Mesenchymal stem cell (in vitro differentiated cells and primary cell): ENCODE measurements at regions not wholly inside any gene's neighbourhood (a gene's known extent, or its start where the extent isn't known, plus 50 kb on each side); places are given as distances from the start of the nearest gene placed in this dataset.

Experiments
- DNase-seq: peaks from one replicate; pipeline ENCODE4 v3.0.0-alpha.2; 2013
- H2AFZ ChIP-seq: one replicate; pipeline ENCODE4 v1.6.1; 2013; ENCODE audit warnings: low read depth, mild to moderate bottlenecking, control low read depth, inconsistent platforms, low read length, moderate library complexity
- H2AK5ac ChIP-seq: 2 replicates; pipeline ENCODE4 v1.6.1; 2013; ENCODE audit warnings: low read length, moderate library complexity, mild to moderate bottlenecking, inconsistent platforms; ENCODE audit not compliant: severe bottlenecking
- H2BK120ac ChIP-seq: one replicate; pipeline ENCODE4 v1.6.1; 2013; ENCODE audit warnings: low read depth, mild to moderate bottlenecking, inconsistent platforms, low read length, moderate library complexity
- H2BK12ac ChIP-seq, 2 experiments: one replicate each; pipeline ENCODE4 v1.6.1; 2013; ENCODE audit warnings: inconsistent platforms in 2 of 2, low read length in 2 of 2, mild to moderate bottlenecking in 2 of 2, moderate library complexity in 2 of 2, control low read depth in 1 of 2
- H2BK15ac ChIP-seq: one replicate; pipeline ENCODE4 v1.6.1; 2013; ENCODE audit warnings: mild to moderate bottlenecking, low read depth, inconsistent platforms; ENCODE audit not compliant: poor library complexity, severe bottlenecking
- H2BK5ac ChIP-seq: 2 replicates; pipeline ENCODE4 v1.6.1; 2013; ENCODE audit warnings: low read depth, mild to moderate bottlenecking, low read length, control low read depth, inconsistent platforms; ENCODE audit not compliant: poor library complexity, severe bottlenecking
- H3K14ac ChIP-seq, 2 experiments: one replicate each; pipeline ENCODE4 v1.6.1; 2013; ENCODE audit warnings: inconsistent platforms in 2 of 2, low read length in 2 of 2, control low read depth in 1 of 2, mild to moderate bottlenecking in 1 of 2, moderate library complexity in 1 of 2
- H3K18ac ChIP-seq, 2 experiments: one replicate each; pipeline ENCODE4 v1.6.1; 2013; ENCODE audit warnings: inconsistent platforms in 2 of 2, low read length in 2 of 2, control low read depth in 1 of 2, low read depth in 1 of 2, mild to moderate bottlenecking in 1 of 2
- H3K23ac ChIP-seq, 2 experiments: one replicate each; pipeline ENCODE4 v1.6.1; 2013; ENCODE audit warnings: inconsistent platforms in 2 of 2, low read length in 2 of 2, mild to moderate bottlenecking in 2 of 2, moderate library complexity in 2 of 2, control low read depth in 1 of 2
- H3K27ac ChIP-seq: 2 replicates; pipeline ENCODE4 v1.5.1; 2013; ENCODE audit warnings: mild to moderate bottlenecking, moderate library complexity, low read length, control low read depth, inconsistent platforms; ENCODE audit not compliant: poor library complexity, severe bottlenecking
- H3K27me3 ChIP-seq, 2 experiments: 2 replicates each; pipeline versions ENCODE4 v1.6.1 to v1.7.0; 2013; ENCODE audit warnings: low read length in 2 of 2, mild to moderate bottlenecking in 2 of 2, moderate library complexity in 2 of 2, control low read depth in 1 of 2, inconsistent platforms in 1 of 2; ENCODE audit not compliant: control insufficient read depth in 1 of 2, insufficient read depth in 1 of 2
- H3K36me3 ChIP-seq, 2 experiments: 2 replicates each; pipeline versions ENCODE4 v1.6.1 to v1.7.0; 2013; ENCODE audit warnings: low read length in 2 of 2, control low read depth in 1 of 2, inconsistent platforms in 1 of 2, low read depth in 1 of 2, mild to moderate bottlenecking in 1 of 2; ENCODE audit not compliant: insufficient read depth in 2 of 2, control insufficient read depth in 1 of 2
- H3K4ac ChIP-seq, 2 experiments: one replicate each; pipeline ENCODE4 v1.6.1; 2013; ENCODE audit warnings: inconsistent platforms in 2 of 2, low read length in 2 of 2, mild to moderate bottlenecking in 2 of 2, moderate library complexity in 2 of 2, control low read depth in 1 of 2, low read depth in 1 of 2
- H3K4me1 ChIP-seq: 2 replicates; pipeline ENCODE4 v1.6.1; 2013; ENCODE audit warnings: low read depth, low read length, control low read depth; ENCODE audit not compliant: control insufficient read depth, insufficient read depth
- H3K4me2 ChIP-seq: 2 replicates; pipeline ENCODE4 v1.6.1; 2013; ENCODE audit warnings: low read length, mild to moderate bottlenecking, inconsistent platforms; ENCODE audit not compliant: poor library complexity, severe bottlenecking
- H3K4me3 ChIP-seq, 2 experiments: 2 replicates each; pipeline versions ENCODE4 v1.5.1 to v1.7.0; 2013; ENCODE audit warnings: low read length in 2 of 2, mild to moderate bottlenecking in 2 of 2, control low read depth in 1 of 2, low read depth in 1 of 2; ENCODE audit not compliant: insufficient read depth in 1 of 2
- H3K79me1 ChIP-seq: replicated peaks from 2 replicates; pipeline ENCODE4 v1.6.1; 2013; ENCODE audit warnings: mild to moderate bottlenecking, control low read depth, low read length, inconsistent platforms; ENCODE audit not compliant: poor library complexity, severe bottlenecking
- H3K9ac ChIP-seq: 2 replicates; pipeline ENCODE4 v1.7.0; 2013; ENCODE audit warnings: mild to moderate bottlenecking, low read length, moderate library complexity
- H3K9me3 ChIP-seq: 2 replicates; pipeline ENCODE4 v1.7.0; 2013; ENCODE audit warnings: mild to moderate bottlenecking, low read length; ENCODE audit not compliant: control insufficient read depth
- H4K8ac ChIP-seq: one replicate; pipeline ENCODE4 v1.6.1; 2013; ENCODE audit warnings: inconsistent platforms, mild to moderate bottlenecking, low read length, moderate library complexity
- H4K91ac ChIP-seq: one replicate; pipeline ENCODE4 v1.6.1; 2013; ENCODE audit warnings: mild to moderate bottlenecking, low read length, inconsistent platforms
- WGBS: methylation state at CpG from one replicate; pipeline ENCODE4 v1.1.7; 2013; ENCODE audit warnings: mixed read lengths; 5-methylcytosine and 5-hydroxymethylcytosine counted together

- Histone ChIP-seq H3K9me3 (no peaks in the 10 kb centered on the region), H3K23ac (no peak overlapping the region), H2AFZ (no peak overlapping the region), H4K8ac (no peak overlapping the region), H3K14ac (no peak overlapping the region), H2BK12ac (no peak overlapping the region), H3K18ac (no peak overlapping the region), H3K36me3 (no peaks in the 10 kb centered on the region), H2AK5ac (no peak overlapping the region), H3K79me1 (no peaks in the 10 kb centered on the region), H2BK15ac (no peak overlapping the region), H2BK120ac (no peak overlapping the region), H3K4me1 (no peaks in the 10 kb centered on the region), H3K9ac (no peak overlapping the region), H3K27ac (no peak overlapping the region), H3K4me2 (no peak overlapping the region), H4K91ac (no peak overlapping the region), H3K4ac (no peak overlapping the region), H3K27me3 (no peaks in the 10 kb centered on the region), H3K4me3 (no peak overlapping the region), H2BK5ac (no peak overlapping the region)
- DNase-seq, result no peak
- 40% methylated on average over 1 of the region's 3 CpGs for WGBS
These were observed 1085.1 kb downstream of the SORCS3 start for GRCh38 chr10:105726149-105726548.

GRCh38 chr10:105725007-105725406, 1083.9 kb downstream of the SORCS3 start:
- Histone ChIP-seq H3K9ac (no peak overlapping the region), H2BK12ac (no peak overlapping the region), H4K91ac (no peak overlapping the region), H3K27ac (no peak overlapping the region), H3K14ac (no peak overlapping the region), H3K4me3 (no peak overlapping the region), H3K4ac (no peak overlapping the region), H3K36me3 (no peaks in the 10 kb centered on the region), H3K23ac (no peak overlapping the region), H2BK15ac (no peak overlapping the region), H2BK5ac (no peak overlapping the region), H3K4me2 (no peak overlapping the region), H3K18ac (no peak overlapping the region), H3K27me3 (no peaks in the 10 kb centered on the region), H2AFZ (no peak overlapping the region), H3K4me1 (no peaks in the 10 kb centered on the region), H4K8ac (no peak overlapping the region), H3K9me3 (no peaks in the 10 kb centered on the region), H3K79me1 (no peaks in the 10 kb centered on the region), H2BK120ac (no peak overlapping the region), H2AK5ac (no peak overlapping the region)
- DNase-seq, result no peak
- 77% methylated on average over 7 of the region's 8 CpGs for WGBS

- H3K4me2 ChIP-seq, result no peak overlapping the region
- no peak overlapping the region for H3K9ac ChIP-seq
- no peaks in the 10 kb centered on the region for H3K36me3 ChIP-seq
- H3K4me1 ChIP-seq, result no peaks in the 10 kb centered on the region
- H2BK12ac ChIP-seq, result no peak overlapping the region
- no peak overlapping the region for H3K4me3 ChIP-seq
- H3K18ac ChIP-seq, result no peak overlapping the region
- 56% methylated on average over 3 of the region's 3 CpGs for WGBS
- no peaks in the 10 kb centered on the region for H3K27me3 ChIP-seq
- H2BK15ac ChIP-seq, result no peak overlapping the region
- H2BK5ac ChIP-seq, result no peak overlapping the region
- H3K23ac ChIP-seq, result no peak overlapping the region
- H3K27ac ChIP-seq, result no peak overlapping the region
- H2BK120ac ChIP-seq, result no peak overlapping the region
- H2AK5ac ChIP-seq, result no peak overlapping the region
- H3K9me3 ChIP-seq, result no peaks in the 10 kb centered on the region
- no peak overlapping the region for H3K4ac ChIP-seq
- no peak overlapping the region for H4K91ac ChIP-seq
- no peak overlapping the region for H3K14ac ChIP-seq
- no peaks in the 10 kb centered on the region for H3K79me1 ChIP-seq
- no peak overlapping the region for H4K8ac ChIP-seq
- H2AFZ ChIP-seq, result no peak overlapping the region
- no peak for DNase-seq
These were observed 1077.3 kb downstream of the SORCS3 start for GRCh38 chr10:105718207-105718995.

GRCh38 chr10:105714728-105715127, 1073.6 kb downstream of the SORCS3 start:
- Histone ChIP-seq H3K4me2 (no peak overlapping the region), H3K36me3 (no peaks in the 10 kb centered on the region), H3K79me1 (no peaks in the 10 kb centered on the region), H2AFZ (no peak overlapping the region), H3K23ac (no peak overlapping the region), H3K9ac (no peak overlapping the region), H4K8ac (no peak overlapping the region), H3K4me3 (no peak overlapping the region), H4K91ac (no peak overlapping the region), H2BK12ac (no peak overlapping the region), H3K27me3 (no peaks in the 10 kb centered on the region), H3K9me3 (no peaks in the 10 kb centered on the region), H2AK5ac (no peak overlapping the region), H2BK120ac (no peak overlapping the region), H2BK15ac (no peak overlapping the region), H3K27ac (no peak overlapping the region), H3K4me1 (no peaks in the 10 kb centered on the region), H3K4ac (no peak overlapping the region), H3K18ac (no peak overlapping the region), H3K14ac (no peak overlapping the region), H2BK5ac (no peak overlapping the region)
- 58% methylated on average over 3 of the region's 3 CpGs for WGBS
- no peak for DNase-seq
